ENCODE measurements at regions not wholly inside any gene's neighbourhood (a gene's known extent, or its start where the extent isn't known, plus 50 kb on each side); places are given as distances from the start of the nearest gene placed in this dataset.

- no peak for TF ChIP-seq KDM4A (IDR thresholded peaks at IDR 0.05; ENCODE audit: low read depth, low read length, severe bottlenecking)
- no peak for TF ChIP-seq CTCF (IDR thresholded peaks at IDR 0.05; ENCODE audit: control extremely low read depth in 1 of 3, insufficient read depth in 1 of 3, low read depth in 1 of 3, low read length in 3 of 3)
- no peak for TF ChIP-seq MAX (IDR thresholded peaks at IDR 0.05)
- no peak for TF ChIP-seq EZH2 (IDR thresholded peaks at IDR 0.05; ENCODE audit: low read depth, low read length, severe bottlenecking)
- TF ChIP-seq POLR2AphosphoS5 (IDR thresholded peaks at IDR 0.05; ENCODE audit: low read depth, low read length): no peak
- no peak for TF ChIP-seq SIRT6 (IDR thresholded peaks at IDR 0.05; ENCODE audit: low read length)
- TF ChIP-seq ZNF274 (IDR thresholded peaks at IDR 0.05; ENCODE audit: borderline replicate concordance, extremely low read depth, low read length): no peak
- TF ChIP-seq HDAC6 (IDR thresholded peaks at IDR 0.05; ENCODE audit: low read depth, low read length): no peak
Observed at GRCh38 chr14:59131938-59132795, 56.3 kb upstream of the DAAM1 start.
